IMR-90 (cell line): ENCODE measurements at regions not wholly inside any gene's neighbourhood (a gene's known extent, or its start where the extent isn't known, plus 50 kb on each side); places are given as distances from the start of the nearest gene placed in this dataset.

ENCODE experiments used
- ATAC-seq: fragments of 200-7000 bp; cut with Tn5 transposase; 2 replicates; pipeline ENCODE4 v1.9.1; 2020; ENCODE audit warnings: low read depth, mild to moderate bottlenecking, moderate library complexity
- BruUV-seq: library from RNA; stranded (reverse); fragments of 400-500 nt; replicated peaks from 2 replicates; lab custom pipeline; 2021; lab: Mats Ljungman, UMichigan
- CTCF ChIA-PET: fragments of 300-600 bp; formaldehyde crosslinking; extraction: SDS; loops from one replicate; lab custom pipeline; 2021; ENCODE audit warnings: antibody characterized with exemption; lab: Yijun Ruan, JAX
- POLR2A ChIA-PET: fragments of 300-600 bp; sonication (Branson Sonifier 250); formaldehyde crosslinking; loops from one replicate; lab custom pipeline; 2022; ENCODE audit warnings: antibody characterized with exemption; ENCODE audit not compliant: unreplicated experiment; lab: Charles Lee
- DNase-seq: peaks from one replicate; pipeline ENCODE4 v3.0.0; 2013
- H2AFZ ChIP-seq: replicated peaks from 2 replicates; pipeline ENCODE3; 2013; ENCODE audit warnings: low read length, mild to moderate bottlenecking; ENCODE audit not compliant: poor library complexity
- H2AK5ac ChIP-seq: 2 replicates; pipeline ENCODE4 v1.6.1; 2013; ENCODE audit warnings: low read depth, low read length, inconsistent platforms
- H2AK9ac ChIP-seq: replicated peaks from 2 replicates; pipeline ENCODE3; 2013; ENCODE audit warnings: mild to moderate bottlenecking, low read depth, low read length, moderate library complexity; ENCODE audit not compliant: poor library complexity
- H2BK120ac ChIP-seq: 2 replicates; pipeline ENCODE4 v1.6.1; 2013; ENCODE audit warnings: low read depth, low read length, inconsistent platforms
- H2BK15ac ChIP-seq: 3 replicates; pipeline ENCODE4 v1.6.1; 2013; ENCODE audit warnings: low read depth, low read length, inconsistent platforms
- H2BK20ac ChIP-seq: 2 replicates; pipeline ENCODE4 v1.6.1; 2013; ENCODE audit warnings: low read depth, mild to moderate bottlenecking, inconsistent platforms, low read length, moderate library complexity
- H2BK5ac ChIP-seq: 2 replicates; pipeline ENCODE4 v1.6.1; 2013; ENCODE audit warnings: mild to moderate bottlenecking, low read depth, low read length, inconsistent platforms; ENCODE audit not compliant: poor library complexity, severe bottlenecking
- H3K14ac ChIP-seq: replicated peaks from 2 replicates; pipeline ENCODE4 v1.6.1; 2013; ENCODE audit warnings: low read depth, low read length, inconsistent platforms
- H3K18ac ChIP-seq: 2 replicates; pipeline ENCODE4 v1.6.1; 2013; ENCODE audit warnings: low read depth, low read length, control low read depth
- H3K23ac ChIP-seq: 2 replicates; pipeline ENCODE4 v1.6.1; 2013; ENCODE audit warnings: low read depth, low read length, inconsistent platforms
- H3K27ac ChIP-seq: 2 replicates; pipeline ENCODE4 v1.5.1; 2013; ENCODE audit warnings: mild to moderate bottlenecking, control low read depth, low read length; ENCODE audit not compliant: insufficient read depth
- H3K27me3 ChIP-seq: 2 replicates; pipeline ENCODE4 v1.6.1; 2013; ENCODE audit warnings: low read length; ENCODE audit not compliant: control insufficient read depth, insufficient read depth
- H3K36me3 ChIP-seq: 2 replicates; pipeline ENCODE4 v1.6.1; 2013; ENCODE audit warnings: low read length, mixed read lengths; ENCODE audit not compliant: control insufficient read depth, insufficient read depth
- H3K4ac ChIP-seq: 2 replicates; pipeline ENCODE4 v1.6.1; 2013; ENCODE audit warnings: low read depth, low read length, inconsistent platforms
- H3K4me1 ChIP-seq: 2 replicates; pipeline ENCODE4 v1.6.1; 2013; ENCODE audit warnings: low read length, mixed read lengths; ENCODE audit not compliant: control insufficient read depth, insufficient read depth
- H3K4me2 ChIP-seq: 2 replicates; pipeline ENCODE4 v1.6.1; 2013; ENCODE audit warnings: low read depth, mild to moderate bottlenecking, control low read depth, low read length, moderate library complexity
- H3K4me3 ChIP-seq: 2 replicates; pipeline ENCODE4 v1.5.1; 2013; ENCODE audit warnings: low read depth, mild to moderate bottlenecking, control low read depth, low read length, moderate library complexity; ENCODE audit not compliant: insufficient read depth
- H3K56ac ChIP-seq: 2 replicates; pipeline ENCODE4 v1.6.1; 2013; ENCODE audit warnings: low read length, inconsistent platforms; ENCODE audit not compliant: insufficient read depth; ENCODE audit errors: extremely low read depth
- H3K79me1 ChIP-seq, 2 experiments: 2 replicates each; pipeline ENCODE4 v1.6.1; 2013; ENCODE audit warnings: low read length in 2 of 2, inconsistent platforms in 1 of 2, low read depth in 1 of 2
- H3K9ac ChIP-seq: 2 replicates; pipeline ENCODE4 v1.6.1; 2013; ENCODE audit warnings: low read depth, low read length, control low read depth
- H3K9me1 ChIP-seq: 2 replicates; pipeline ENCODE4 v1.6.1; 2013; ENCODE audit warnings: low read length, inconsistent platforms; ENCODE audit not compliant: insufficient read depth
- H3K9me3 ChIP-seq: 2 replicates; pipeline ENCODE4 v1.6.1; 2013; ENCODE audit warnings: low read length; ENCODE audit not compliant: control insufficient read depth, insufficient read depth
- H4K20me1 ChIP-seq: 2 replicates; pipeline ENCODE4 v1.6.1; 2013; ENCODE audit warnings: low read length, inconsistent platforms; ENCODE audit not compliant: insufficient read depth
- H4K5ac ChIP-seq: 2 replicates; pipeline ENCODE4 v1.6.1; 2013; ENCODE audit warnings: mild to moderate bottlenecking, low read depth, low read length, control low read depth
- H4K8ac ChIP-seq, 2 experiments: 2 replicates each; pipeline ENCODE4 v1.6.1; 2013; ENCODE audit warnings: low read depth in 2 of 2, low read length in 2 of 2, control low read depth in 1 of 2, inconsistent platforms in 1 of 2
- H4K91ac ChIP-seq: 2 replicates; pipeline ENCODE4 v1.6.1; 2013; ENCODE audit warnings: low read depth, low read length, inconsistent platforms; ENCODE audit not compliant: insufficient read depth
- BHLHE40 ChIP-seq: fragments of 150-350 bp; IDR thresholded peaks from 2 replicates; pipeline ENCODE4 v1.6.1; 2016; ENCODE audit warnings: mild to moderate bottlenecking, low read depth, low read length
- CEBPB ChIP-seq: IDR thresholded peaks from 2 replicates; pipeline ENCODE4 v1.6.1; 2012; ENCODE audit warnings: low read depth, low read length, improper control_type of control experiment
- CHD1 ChIP-seq: IDR thresholded peaks from 2 replicates; pipeline ENCODE4 v1.6.1; 2012; ENCODE audit warnings: low read depth, low read length, improper control_type of control experiment
- ELK1 ChIP-seq: fragments of 150-350 bp; IDR thresholded peaks from 2 replicates; pipeline ENCODE4 v1.6.1; 2016; ENCODE audit warnings: low read depth, mild to moderate bottlenecking, low read length, moderate library complexity, borderline replicate concordance
- FOS ChIP-seq: fragments of 150-350 bp; IDR thresholded peaks from 2 replicates; pipeline ENCODE4 v1.6.1; 2016; ENCODE audit warnings: low read depth, low read length
- MAFK ChIP-seq: IDR thresholded peaks from 2 replicates; pipeline ENCODE4 v1.6.1; 2012; ENCODE audit warnings: low read depth, low read length, improper control_type of control experiment
- MAZ ChIP-seq: IDR thresholded peaks from 2 replicates; pipeline ENCODE4 v1.6.1; 2012; ENCODE audit warnings: low read depth, mild to moderate bottlenecking, low read length, improper control_type of control experiment, moderate library complexity, borderline replicate concordance
- MXI1 ChIP-seq: IDR thresholded peaks from 2 replicates; pipeline ENCODE4 v1.6.1; 2012; ENCODE audit warnings: low read depth, mild to moderate bottlenecking, low read length, moderate library complexity, borderline replicate concordance
- NFE2L2 ChIP-seq: fragments of 150-350 bp; IDR thresholded peaks from 2 replicates; pipeline ENCODE4 v1.6.1; 2016; ENCODE audit warnings: low read depth, mild to moderate bottlenecking, low read length
- POLR2A ChIP-seq: IDR thresholded peaks from 2 replicates; pipeline ENCODE4 v1.6.1; 2012; ENCODE audit warnings: mild to moderate bottlenecking, low read depth, low read length
- RAD21 ChIP-seq: IDR thresholded peaks from 2 replicates; pipeline ENCODE4 v1.6.1; 2012; ENCODE audit warnings: low read length, improper control_type of control experiment
- RCOR1 ChIP-seq: IDR thresholded peaks from 2 replicates; pipeline ENCODE4 v1.6.1; 2012; ENCODE audit warnings: mild to moderate bottlenecking, low read length, improper control_type of control experiment; ENCODE audit not compliant: insufficient replicate concordance
- RFX5 ChIP-seq: IDR thresholded peaks from 2 replicates; pipeline ENCODE4 v1.8.0; 2012; ENCODE audit warnings: low read depth, mild to moderate bottlenecking, low read length, moderate library complexity
- SMC3 ChIP-seq: fragments of 150-350 bp; IDR thresholded peaks from 2 replicates; pipeline ENCODE4 v1.6.1; 2016; ENCODE audit warnings: low read depth, mild to moderate bottlenecking, antibody characterized with exemption, low read length, moderate library complexity
- WGBS, 2 experiments: methylation state at CpG; one replicate each; pipeline versions ENCODE4 v1.1.5 to v1.1.7; 2013; ENCODE audit warnings: missing lambda C conversion rate in 2 of 2; ENCODE audit not compliant: insufficient read length in 1 of 2; ENCODE audit errors: extremely low coverage in 2 of 2; 5-methylcytosine and 5-hydroxymethylcytosine counted together
- dilution Hi-C: fragments of 300-500 bp; cut with HindIII; formaldehyde crosslinking; loops from one replicate; pipeline ENCODE4 v1.14.3; 2018; ENCODE audit warnings: low sequenced_read_pairs; ENCODE audit not compliant: unreplicated experiment
- in situ Hi-C: fragments of 300-500 bp; cut with MboI; formaldehyde crosslinking; loops from 3 replicates; pipeline ENCODE4 v1.14.3; 2019; ENCODE audit warnings: low sequenced_read_pairs, inconsistent platforms, mixed read lengths
- intact Hi-C: fragments of 100-400 bp; cut with micrococcal nuclease; formaldehyde crosslinking; loops from 2 replicates; pipeline ENCODE4 v1.10.0; 2022
- TF ChIP-seq, protein P1 (sequence below): fragments of 150-350 bp; IDR thresholded peaks from 2 replicates; pipeline ENCODE4 v1.6.1; 2017; ENCODE audit warnings: mild to moderate bottlenecking, antibody characterized with exemption, low read length, low read depth
- TF ChIP-seq, protein P2 (sequence below): conservative IDR thresholded peaks from 2 replicates; pipeline ENCODE4 v1.5.1; 2012; ENCODE audit warnings: mild to moderate bottlenecking, low read depth, low read length, improper control_type of control experiment

DNA sequence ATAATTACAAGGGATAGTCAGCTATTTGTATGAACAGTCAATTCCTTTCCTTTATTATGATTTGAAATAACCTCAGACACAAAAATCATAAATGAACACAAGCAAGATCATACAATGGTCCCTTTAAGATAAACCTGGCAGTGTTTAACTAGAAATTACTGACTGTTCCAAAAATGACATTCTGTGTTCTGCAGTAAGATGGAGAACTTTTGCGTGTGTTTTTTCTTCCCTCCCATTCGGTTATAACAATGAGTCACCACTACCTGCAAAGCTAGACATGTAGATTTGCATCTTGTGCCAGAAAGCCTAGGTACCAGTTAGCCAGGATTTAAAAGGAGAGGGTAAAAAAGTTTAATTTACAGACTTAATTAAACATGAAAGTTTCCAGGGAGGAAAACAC, 248.2 kb upstream of the ADAMTS9 start:
- no peak overlapping the region for H2AFZ ChIP-seq
- H2BK20ac ChIP-seq, result no peak overlapping the region
- H3K4me3 ChIP-seq, result no peak overlapping the region
- H4K5ac ChIP-seq, result no peak overlapping the region
- H2AK5ac ChIP-seq, result no peak overlapping the region
- no peak overlapping the region for H2AK9ac ChIP-seq
- no peaks in the 10 kb centered on the region for H3K36me3 ChIP-seq
- H4K91ac ChIP-seq, result no peak overlapping the region
- H2BK15ac ChIP-seq, result no peak overlapping the region
- no peak overlapping the region for H3K4ac ChIP-seq
- H3K27ac ChIP-seq, result no peak overlapping the region
- no peaks in the 10 kb centered on the region for H3K9me1 ChIP-seq
- ATAC-seq (no peak), DNase-seq (no peak)
- no peak overlapping the region for H3K14ac ChIP-seq
- no TSS peak for BruUV-seq
- in situ Hi-C loops, result no loop called here
- TF ChIP-seq POLR2A (no peak), RAD21 (no peak), ELK1 (no peak), FOS (no peak), RFX5 (no peak), SMC3 (no peak), MAFK (no peak), RCOR1 (no peak), MAZ (no peak), CEBPB (no peak), MXI1 (no peak), CHD1 (no peak), NFE2L2 (no peak), BHLHE40 (no peak)
- TF ChIP-seq, protein P1, sequence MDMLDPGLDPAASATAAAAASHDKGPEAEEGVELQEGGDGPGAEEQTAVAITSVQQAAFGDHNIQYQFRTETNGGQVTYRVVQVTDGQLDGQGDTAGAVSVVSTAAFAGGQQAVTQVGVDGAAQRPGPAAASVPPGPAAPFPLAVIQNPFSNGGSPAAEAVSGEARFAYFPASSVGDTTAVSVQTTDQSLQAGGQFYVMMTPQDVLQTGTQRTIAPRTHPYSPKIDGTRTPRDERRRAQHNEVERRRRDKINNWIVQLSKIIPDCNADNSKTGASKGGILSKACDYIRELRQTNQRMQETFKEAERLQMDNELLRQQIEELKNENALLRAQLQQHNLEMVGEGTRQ, result no peak
- TF ChIP-seq, protein P2, sequence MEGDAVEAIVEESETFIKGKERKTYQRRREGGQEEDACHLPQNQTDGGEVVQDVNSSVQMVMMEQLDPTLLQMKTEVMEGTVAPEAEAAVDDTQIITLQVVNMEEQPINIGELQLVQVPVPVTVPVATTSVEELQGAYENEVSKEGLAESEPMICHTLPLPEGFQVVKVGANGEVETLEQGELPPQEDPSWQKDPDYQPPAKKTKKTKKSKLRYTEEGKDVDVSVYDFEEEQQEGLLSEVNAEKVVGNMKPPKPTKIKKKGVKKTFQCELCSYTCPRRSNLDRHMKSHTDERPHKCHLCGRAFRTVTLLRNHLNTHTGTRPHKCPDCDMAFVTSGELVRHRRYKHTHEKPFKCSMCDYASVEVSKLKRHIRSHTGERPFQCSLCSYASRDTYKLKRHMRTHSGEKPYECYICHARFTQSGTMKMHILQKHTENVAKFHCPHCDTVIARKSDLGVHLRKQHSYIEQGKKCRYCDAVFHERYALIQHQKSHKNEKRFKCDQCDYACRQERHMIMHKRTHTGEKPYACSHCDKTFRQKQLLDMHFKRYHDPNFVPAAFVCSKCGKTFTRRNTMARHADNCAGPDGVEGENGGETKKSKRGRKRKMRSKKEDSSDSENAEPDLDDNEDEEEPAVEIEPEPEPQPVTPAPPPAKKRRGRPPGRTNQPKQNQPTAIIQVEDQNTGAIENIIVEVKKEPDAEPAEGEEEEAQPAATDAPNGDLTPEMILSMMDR, result no peak
- no peaks in the 10 kb centered on the region for H3K27me3 ChIP-seq
- H4K8ac ChIP-seq, result no peak overlapping the region
- CTCF ChIA-PET, result no interaction called here
- no peaks in the 10 kb centered on the region for H3K4me1 ChIP-seq
- dilution Hi-C loops, result no loop called here
- peaks cover 5% of the 10 kb centered on the region; the same call in 1 of the 2 replicates for H3K9me3 ChIP-seq
- H3K79me1 ChIP-seq, result no peaks in the 10 kb centered on the region
- H2BK120ac ChIP-seq, result no peak overlapping the region
- no peak overlapping the region for H3K56ac ChIP-seq
- no peak overlapping the region for H3K23ac ChIP-seq
- H3K18ac ChIP-seq, result no peak overlapping the region
- POLR2A ChIA-PET, result no interaction called here
- no peaks in the 10 kb centered on the region for H4K20me1 ChIP-seq
- no peak overlapping the region for H3K9ac ChIP-seq
- no peak overlapping the region for H2BK5ac ChIP-seq
- H3K4me2 ChIP-seq, result no peak overlapping the region
- intact Hi-C loops, result no loop called here
- no CpG with 5 or more reads among the region's 2 CpGs for WGBS, 2 experiments
